ENCODE measurements at regions not wholly inside any gene's neighbourhood (a gene's known extent, or its start where the extent isn't known, plus 50 kb on each side); places are given as distances from the start of the nearest gene placed in this dataset.

DNA sequence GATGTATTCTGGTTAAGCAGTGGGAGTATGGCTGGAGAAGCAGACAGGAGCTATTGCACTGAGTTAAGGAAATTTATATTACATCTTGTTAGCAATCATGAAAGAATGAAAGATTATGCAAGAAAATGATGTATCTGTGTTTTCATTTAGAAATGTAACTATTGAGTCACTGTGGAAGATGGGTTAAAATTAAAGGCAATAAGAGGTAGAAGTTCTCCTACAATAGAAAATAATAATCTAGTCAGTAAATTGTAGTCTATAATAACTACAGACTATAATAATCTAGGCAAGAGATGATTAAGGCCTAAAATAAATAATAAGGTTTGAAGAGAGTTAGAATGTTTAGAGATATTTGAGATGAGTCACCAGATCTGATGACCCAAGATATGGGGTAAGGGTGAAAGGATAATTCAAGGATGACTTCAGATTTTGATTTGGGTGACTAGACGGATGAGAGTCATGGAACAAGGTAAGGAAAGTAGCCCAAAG, 371.9 kb upstream of the KCNH7 start:
- Histone ChIP-seq H3K4me1 (no peaks in the 10 kb centered on the region), H3K4me3 (no peak overlapping the region), H3K9me3 (no peaks in the 10 kb centered on the region), H3K36me3 (no peaks in the 10 kb centered on the region), H3K27ac (no peak overlapping the region), H3K27me3 (no peaks in the 10 kb centered on the region)
- WGBS, 2 donors = 87 to 96% methylated on average over 1 of the region's 1 CpG
- ATAC-seq (ENCODE audit: low FRiP score in 2 of 2) (no peak), DNase-seq (no peak)
- TF ChIP-seq POLR2A (IDR thresholded peaks at IDR 0.05) = no peak
- TF ChIP-seq, protein P1, sequence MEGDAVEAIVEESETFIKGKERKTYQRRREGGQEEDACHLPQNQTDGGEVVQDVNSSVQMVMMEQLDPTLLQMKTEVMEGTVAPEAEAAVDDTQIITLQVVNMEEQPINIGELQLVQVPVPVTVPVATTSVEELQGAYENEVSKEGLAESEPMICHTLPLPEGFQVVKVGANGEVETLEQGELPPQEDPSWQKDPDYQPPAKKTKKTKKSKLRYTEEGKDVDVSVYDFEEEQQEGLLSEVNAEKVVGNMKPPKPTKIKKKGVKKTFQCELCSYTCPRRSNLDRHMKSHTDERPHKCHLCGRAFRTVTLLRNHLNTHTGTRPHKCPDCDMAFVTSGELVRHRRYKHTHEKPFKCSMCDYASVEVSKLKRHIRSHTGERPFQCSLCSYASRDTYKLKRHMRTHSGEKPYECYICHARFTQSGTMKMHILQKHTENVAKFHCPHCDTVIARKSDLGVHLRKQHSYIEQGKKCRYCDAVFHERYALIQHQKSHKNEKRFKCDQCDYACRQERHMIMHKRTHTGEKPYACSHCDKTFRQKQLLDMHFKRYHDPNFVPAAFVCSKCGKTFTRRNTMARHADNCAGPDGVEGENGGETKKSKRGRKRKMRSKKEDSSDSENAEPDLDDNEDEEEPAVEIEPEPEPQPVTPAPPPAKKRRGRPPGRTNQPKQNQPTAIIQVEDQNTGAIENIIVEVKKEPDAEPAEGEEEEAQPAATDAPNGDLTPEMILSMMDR (IDR thresholded peaks at IDR 0.05) = no peak
- no peak for TF ChIP-seq POLR2AphosphoS5 (IDR thresholded peaks at IDR 0.05)
- no peak for TF ChIP-seq EP300 (IDR thresholded peaks at IDR 0.05)

DNA sequence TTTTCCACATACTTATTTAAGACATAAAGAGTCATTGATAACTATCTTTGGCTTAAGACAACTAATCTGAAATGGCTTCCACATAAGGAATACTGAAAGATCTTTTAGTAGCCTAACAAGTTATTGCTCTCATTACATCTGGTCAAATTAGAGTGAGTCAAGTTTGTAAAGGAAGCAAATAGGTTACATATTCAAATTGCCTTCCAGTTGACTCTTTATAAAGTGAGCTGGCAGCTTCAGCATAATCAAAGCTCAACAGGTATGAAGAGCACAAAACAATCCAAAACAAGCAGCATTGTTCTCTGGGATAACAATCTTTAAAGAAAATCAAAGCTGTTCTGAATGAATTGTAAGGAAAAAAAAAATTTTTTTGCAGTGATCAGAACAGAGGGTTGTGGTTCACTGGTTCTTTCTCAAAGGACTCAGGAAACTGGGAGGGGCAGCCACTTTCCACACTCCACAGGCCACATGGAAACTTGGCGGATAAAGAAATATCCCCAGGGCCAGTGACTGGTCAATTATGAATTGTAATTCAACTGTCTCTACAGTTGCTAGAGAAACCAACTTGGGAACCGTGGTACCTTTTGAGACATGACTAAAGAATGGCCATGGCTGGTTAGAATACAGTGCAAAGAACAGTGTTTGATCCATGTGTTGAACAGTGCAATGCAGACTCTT, 369.3 kb upstream of the KCNH7 start:
- TF ChIP-seq POLR2AphosphoS5 (IDR thresholded peaks at IDR 0.05) (no peak), EP300 (IDR thresholded peaks at IDR 0.05) (no peak), POLR2A (IDR thresholded peaks at IDR 0.05) (no peak)
- TF ChIP-seq, protein P1 (IDR thresholded peaks at IDR 0.05) = no peak
- DNase-seq (no peak), ATAC-seq (ENCODE audit: low FRiP score in 2 of 2) (no peak)
- H3K9me3 ChIP-seq = no peaks in the 10 kb centered on the region
- no peaks in the 10 kb centered on the region for H3K27me3 ChIP-seq
- H3K4me1 ChIP-seq = no peaks in the 10 kb centered on the region
- 88 to 90% methylated on average over 2 of the region's 2 CpGs for WGBS, 2 donors
- no peaks in the 10 kb centered on the region for H3K36me3 ChIP-seq
- H3K27ac ChIP-seq = no peak overlapping the region
- H3K4me3 ChIP-seq = no peak overlapping the region

DNA sequence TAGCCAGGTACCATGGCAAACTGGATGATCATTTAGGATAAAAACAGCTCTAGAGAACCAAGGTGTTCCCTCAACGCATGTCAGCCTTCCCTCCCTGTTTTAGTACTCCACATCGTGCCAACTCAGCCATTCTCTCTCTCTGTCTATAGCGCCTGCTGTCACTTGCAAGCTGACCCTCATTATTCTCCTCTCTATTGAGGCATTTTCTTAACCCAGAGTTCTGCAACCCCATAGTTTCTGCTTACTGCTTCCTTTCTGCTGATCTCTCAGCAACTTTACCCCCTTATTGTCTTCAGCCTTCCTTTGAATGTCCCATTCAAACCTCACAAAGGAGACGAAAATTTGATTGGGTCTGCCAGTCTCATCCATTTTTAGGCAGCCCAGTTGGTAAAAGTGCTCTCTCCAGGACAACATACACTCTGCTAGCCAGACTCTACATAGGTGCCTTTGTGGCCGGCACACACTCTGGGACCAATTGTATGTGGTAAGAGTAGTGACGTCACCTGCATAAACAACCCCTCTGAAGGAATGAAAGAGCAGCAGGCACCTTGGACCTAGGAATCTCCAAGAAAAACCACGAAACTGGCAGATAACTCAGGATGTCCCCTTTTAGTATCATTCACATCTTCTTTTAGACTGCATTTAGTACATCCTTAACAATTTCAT, 367.2 kb upstream of the KCNH7 start:
- TF ChIP-seq POLR2AphosphoS5 (IDR thresholded peaks at IDR 0.05) = no peak
- TF ChIP-seq POLR2A (IDR thresholded peaks at IDR 0.05) = no peak
- no peak for TF ChIP-seq EP300 (IDR thresholded peaks at IDR 0.05)
- TF ChIP-seq, protein P1 (IDR thresholded peaks at IDR 0.05) = no peak
- H3K36me3 ChIP-seq = no peaks in the 10 kb centered on the region
- no peaks in the 10 kb centered on the region for H3K4me1 ChIP-seq
- 69 to 74% methylated on average over 7 of the region's 7 CpGs for WGBS, 2 donors
- no peak for DNase-seq
- no peaks in the 10 kb centered on the region for H3K27me3 ChIP-seq
- H3K27ac ChIP-seq = no peak overlapping the region
- no peak for ATAC-seq (ENCODE audit: low FRiP score in 2 of 2)
- H3K4me3 ChIP-seq = no peak overlapping the region
- H3K9me3 ChIP-seq = no peaks in the 10 kb centered on the region

DNA sequence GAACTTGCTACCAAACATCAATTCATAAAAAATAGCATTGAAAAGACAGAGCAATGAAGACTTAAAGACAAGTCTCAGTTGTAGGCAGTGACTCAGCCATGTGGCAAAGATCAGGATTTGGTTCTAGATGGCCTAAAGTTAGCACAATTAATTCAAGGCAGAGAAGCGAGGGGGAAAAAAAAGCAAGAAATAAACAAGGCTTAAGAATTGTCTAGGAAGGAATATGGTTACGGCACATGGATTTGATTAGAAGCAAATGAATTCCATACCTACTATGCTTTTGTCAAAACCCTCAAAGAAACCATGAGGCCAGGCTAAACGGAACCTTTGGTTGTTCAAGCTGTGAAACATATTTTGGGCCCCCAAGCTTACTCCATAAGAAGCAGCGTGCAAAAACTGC, 362.2 kb upstream of the KCNH7 start:
- 92 to 93% methylated on average over 4 of the region's 4 CpGs for WGBS, 2 donors
- Histone ChIP-seq H3K4me3 (no peak overlapping the region), H3K27me3 (no peaks in the 10 kb centered on the region), H3K27ac (no peak overlapping the region), H3K4me1 (no peaks in the 10 kb centered on the region), H3K36me3 (no peaks in the 10 kb centered on the region), H3K9me3 (peaks cover 0 to 3% (median 0%) of the 10 kb centered on the region in 4 donors)
- no peak for ATAC-seq (ENCODE audit: low FRiP score in 2 of 2)
- DNase-seq = no peak
- TF ChIP-seq, protein P1 (IDR thresholded peaks at IDR 0.05) = no peak
- TF ChIP-seq POLR2A (IDR thresholded peaks at IDR 0.05) (no peak), EP300 (IDR thresholded peaks at IDR 0.05) (no peak), POLR2AphosphoS5 (IDR thresholded peaks at IDR 0.05) (no peak)
